Adrenal gland (tissue), 9 donors: ENCODE measurements at regions not wholly inside any gene's neighbourhood (a gene's known extent, or its start where the extent isn't known, plus 50 kb on each side); places are given as distances from the start of the nearest gene placed in this dataset.

Experiments used
- DNase-seq, 7 donors: peaks; one replicate each; pipeline ENCODE4 v3.0.0-alpha.2; 2019 to 2020
- H3K27ac ChIP-seq, 5 donors: fragments of 200-600 bp; sonication (generic) in 4 of 5; 1 replicate in 3 of 5; 2 replicates in 2 of 5; pipeline versions ENCODE4 v1.5.1 to v1.8.0; 2016 to 2020; ENCODE audit warnings: mild to moderate bottlenecking in 1 of 5
- H3K27me3 ChIP-seq: fragments of 200-600 bp; 2 replicates; pipeline ENCODE4 v1.8.0; 2021
- H3K36me3 ChIP-seq, 2 donors: fragments of 200-600 bp; replicated peaks in 1 of 2; 1 replicate in 1 of 2; 2 replicates in 1 of 2; pipeline versions ENCODE4 v1.5.1 to v1.8.0; 2018 to 2022
- H3K4me1 ChIP-seq, 2 donors: fragments of 200-600 bp; replicated peaks in 1 of 2; 1 replicate in 1 of 2; 2 replicates in 1 of 2; pipeline versions ENCODE4 v1.5.1 to v1.8.0; 2018 to 2021
- H3K4me3 ChIP-seq, 4 donors: fragments of 200-600 bp; sonication (generic) in 3 of 4; one replicate each; pipeline ENCODE4 v1.5.1; 2016 to 2018
- H3K9me3 ChIP-seq, 3 donors: fragments of 200-600 bp; sonication (generic) in 1 of 3; replicated peaks in 1 of 3; 1 replicate in 2 of 3; 2 replicates in 1 of 3; pipeline versions ENCODE4 v1.5.1 to v1.8.0; 2016 to 2021
- CTCF ChIP-seq, 6 experiments: fragments of 450-650 bp in 4 of 6; fragments of 200-600 bp in 2 of 6; sonication (generic) in 1 of 6; IDR thresholded peaks; 1 replicate in 5 of 6; 2 replicates in 1 of 6; pipeline versions ENCODE4 v1.5.1 to v1.8.0; 2016 to 2021; ENCODE audit warnings: antibody characterized with exemption in 6 of 6, mild to moderate bottlenecking in 2 of 6, moderate library complexity in 1 of 6
- POLR2A ChIP-seq, 2 donors: fragments of 450-650 bp; IDR thresholded peaks; one replicate each; pipeline ENCODE4 v1.6.1; 2017; ENCODE audit warnings: antibody characterized with exemption in 2 of 2, mild to moderate bottlenecking in 2 of 2, moderate library complexity in 1 of 2
- WGBS, 4 donors: extraction: QIAGEN DNeasy Blood & Tissue Kit in 2 of 4; methylation state at CpG; one replicate each; pipeline versions ENCODE4 v1.1.5 to v1.1.7; 2013 to 2017; 5-methylcytosine and 5-hydroxymethylcytosine counted together
- intact Hi-C, 2 donors: fragments of 100-400 bp; cut with DNase I; formaldehyde crosslinking; loops; one replicate each; pipeline versions ENCODE4 v1.14.1 to v1.15.0; 2022 to 2023
- donor health status: healthy with polysubstance abuse.
- donor health status: Bipolar disorder and iron deficiency.
- donor health status: DM: yes; HTN: yes; CAD: no.
- donor health status: DM: no; HTN: no; CAD: no.
- donor health status: DM: no; HTN: no; CAD: no.

GRCh38 chr10:56745490-56745889 is 384.4 kb upstream of the ZWINT start:
- no peak overlapping the region for H3K27ac ChIP-seq
- no peaks in the 10 kb centered on the region for H3K9me3 ChIP-seq
- 54 to 68% (median 59%) methylated on average over 4 of the region's 4 CpGs for WGBS, 4 donors
- TF ChIP-seq POLR2A (IDR thresholded peaks at IDR 0.05) (no peak), CTCF (IDR thresholded peaks at IDR 0.05) (no peak)
- no peaks in the 10 kb centered on the region for H3K4me1 ChIP-seq
- no peak for DNase-seq
- no peaks in the 10 kb centered on the region for H3K36me3 ChIP-seq
- H3K27me3 ChIP-seq = no peaks in the 10 kb centered on the region
- no peak overlapping the region for H3K4me3 ChIP-seq
- intact Hi-C loops = no loop called here

- Histone ChIP-seq H3K9me3 (no peaks in the 10 kb centered on the region), H3K27ac (no peak overlapping the region), H3K27me3 (no peaks in the 10 kb centered on the region), H3K36me3 (no peaks in the 10 kb centered on the region), H3K4me3 (no peak overlapping the region), H3K4me1 (no peaks in the 10 kb centered on the region)
- 79 to 85% (median 81%) methylated on average over 2 of the region's 2 CpGs for WGBS, 4 donors
- intact Hi-C loops = no loop called here
- no peak for TF ChIP-seq CTCF (IDR thresholded peaks at IDR 0.05)
- no peak for TF ChIP-seq POLR2A (IDR thresholded peaks at IDR 0.05)
- no peak for DNase-seq
These were observed 367.3 kb upstream of the ZWINT start for GRCh38 chr10:56728349-56728748.

GRCh38 chr10:56722912-56723311 is 361.9 kb upstream of the ZWINT start:
- Histone ChIP-seq H3K27ac (no peak overlapping the region), H3K4me1 (no peaks in the 10 kb centered on the region), H3K27me3 (no peaks in the 10 kb centered on the region), H3K4me3 (no peak overlapping the region), H3K9me3 (no peaks in the 10 kb centered on the region), H3K36me3 (no peaks in the 10 kb centered on the region)
- no peak for TF ChIP-seq POLR2A (IDR thresholded peaks at IDR 0.05)
- no peak for TF ChIP-seq CTCF (IDR thresholded peaks at IDR 0.05)
- DNase-seq = no peak
- intact Hi-C loops = no loop called here
- WGBS, 4 donors = 70 to 83% (median 82%) methylated on average over 7 of the region's 7 CpGs

- Histone ChIP-seq H3K27me3 (no peaks in the 10 kb centered on the region), H3K4me1 (no peaks in the 10 kb centered on the region), H3K4me3 (no peak overlapping the region), H3K36me3 (no peaks in the 10 kb centered on the region), H3K27ac (no peak overlapping the region), H3K9me3 (no peaks in the 10 kb centered on the region)
- 42 to 54% (median 45%) methylated on average over 2 of the region's 2 CpGs for WGBS, 4 donors
- intact Hi-C loops = no loop called here
- no peak for DNase-seq
- TF ChIP-seq POLR2A (IDR thresholded peaks at IDR 0.05) (no peak), CTCF (IDR thresholded peaks at IDR 0.05) (no peak)
These were observed 354.2 kb upstream of the ZWINT start for GRCh38 chr10:56715262-56715661.
